Activated CD4-positive, alpha-beta memory T cell treated with anti-CD3 and anti-CD28 coated beads for 36 hours (primary cell): ENCODE measurements at regions not wholly inside any gene's neighbourhood (a gene's known extent, or its start where the extent isn't known, plus 50 kb on each side); places are given as distances from the start of the nearest gene placed in this dataset.

Source experiments
- CTCF ChIA-PET: fragments of 350-600 bp; sonication (Branson Sonifier 250); formaldehyde crosslinking; loops from one replicate; lab custom pipeline; 2021; ENCODE audit warnings: antibody characterized with exemption, inconsistent platforms; lab: Charles Lee
- POLR2A ChIA-PET: fragments of 350-600 bp; sonication (Branson Sonifier 250); formaldehyde crosslinking; loops from one replicate; lab custom pipeline; 2021; ENCODE audit warnings: antibody characterized with exemption; lab: Charles Lee
- DNase-seq: peaks from one replicate; pipeline ENCODE4 v3.0.0-alpha.2; 2020
- H3K27ac Mint-ChIP-seq: one replicate; pipeline ENCODE4 v1.8.0; 2021; ENCODE audit warnings: mixed read lengths
- H3K27me3 Mint-ChIP-seq: one replicate; pipeline ENCODE4 v1.8.0; 2021; ENCODE audit warnings: mixed read lengths
- H3K36me3 Mint-ChIP-seq: one replicate; pipeline ENCODE4 v1.8.0; 2021; ENCODE audit warnings: mixed read lengths
- H3K4me1 Mint-ChIP-seq: one replicate; pipeline ENCODE4 v1.8.0; 2021; ENCODE audit warnings: low read depth, mixed read lengths
- H3K4me3 Mint-ChIP-seq: one replicate; pipeline ENCODE4 v1.8.0; 2021; ENCODE audit warnings: mild to moderate bottlenecking, mixed read lengths
- H3K9me3 Mint-ChIP-seq: one replicate; pipeline ENCODE4 v1.8.0; 2021; ENCODE audit warnings: mixed read lengths
- intact Hi-C: fragments of 100-400 bp; cut with micrococcal nuclease; formaldehyde crosslinking; loops from one replicate; pipeline ENCODE4 v1.15.1; 2023

DNA sequence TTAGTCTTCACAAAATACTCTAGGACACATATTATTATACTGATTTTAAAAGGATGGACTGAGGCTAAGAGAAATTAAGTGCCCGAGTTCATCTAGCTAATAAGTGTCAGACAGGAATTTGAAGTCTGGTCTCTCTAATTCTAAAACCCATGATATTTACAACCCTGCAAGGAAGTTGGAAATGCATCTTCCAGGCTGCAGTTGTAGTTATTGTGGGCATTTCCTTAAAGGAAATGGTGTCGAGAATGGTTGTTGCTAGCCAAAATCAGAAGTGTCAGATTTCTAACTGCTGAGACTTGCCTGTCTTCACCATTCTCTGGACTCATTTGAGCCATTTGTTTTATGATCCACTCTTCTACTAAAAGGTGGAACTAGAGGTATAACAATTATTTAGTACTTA, 82.5 kb downstream of the FAT4 start:
- ChIA-PET CTCF (no interaction called here), POLR2A (no interaction called here)
- Mint-ChIP-seq H3K4me3 (no peak overlapping the region), H3K27ac (no peak overlapping the region), H3K4me1 (no peaks in the 10 kb centered on the region), H3K9me3 (peaks cover 2% of the 10 kb centered on the region), H3K27me3 (no peaks in the 10 kb centered on the region), H3K36me3 (no peaks in the 10 kb centered on the region)
- no peak for DNase-seq
- intact Hi-C loops: no loop called here

GRCh38 chr4:125398263-125399002, 83.7 kb downstream of the FAT4 start:
- CTCF ChIA-PET: interaction anchor here (0.9 kb wide), 1 partner anchor 114 kb away, joined by 3 read pairs; no protein-coding TSS in a partner anchor
- POLR2A ChIA-PET: no interaction called here
- H3K27ac Mint-ChIP-seq: no peak overlapping the region
- no peaks in the 10 kb centered on the region for H3K4me1 Mint-ChIP-seq
- DNase-seq: no peak
- H3K4me3 Mint-ChIP-seq: no peak overlapping the region
- peaks cover 2% of the 10 kb centered on the region for H3K9me3 Mint-ChIP-seq
- no peaks in the 10 kb centered on the region for H3K36me3 Mint-ChIP-seq
- H3K27me3 Mint-ChIP-seq: no peaks in the 10 kb centered on the region
- intact Hi-C loops: no loop called here

DNA sequence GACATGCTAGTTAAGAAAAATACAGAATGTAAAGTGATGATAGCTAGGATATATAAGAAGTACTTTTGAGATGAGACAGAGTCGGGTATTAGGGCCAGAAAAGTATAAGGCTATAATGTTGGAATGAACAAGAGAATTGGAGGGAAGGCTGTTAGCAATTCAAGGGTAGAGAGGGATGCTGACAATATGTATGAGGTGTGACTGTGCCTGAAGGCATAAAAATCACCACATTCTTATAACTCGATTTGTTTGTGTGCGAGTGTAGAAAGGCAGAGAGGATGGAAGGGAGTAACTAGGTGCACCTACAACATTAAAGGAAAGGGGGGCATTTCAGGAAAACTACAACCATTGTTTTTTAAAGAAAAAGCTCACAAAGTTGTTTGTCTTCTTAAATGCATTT, 86.0 kb downstream of the FAT4 start:
- DNase-seq: no peak
- Mint-ChIP-seq H3K4me3 (no peak overlapping the region), H3K36me3 (no peaks in the 10 kb centered on the region), H3K27ac (no peak overlapping the region), H3K27me3 (no peaks in the 10 kb centered on the region), H3K4me1 (no peaks in the 10 kb centered on the region), H3K9me3 (peaks cover 2% of the 10 kb centered on the region)
- ChIA-PET CTCF (no interaction called here), POLR2A (no interaction called here)
- intact Hi-C loops: no loop called here

DNA sequence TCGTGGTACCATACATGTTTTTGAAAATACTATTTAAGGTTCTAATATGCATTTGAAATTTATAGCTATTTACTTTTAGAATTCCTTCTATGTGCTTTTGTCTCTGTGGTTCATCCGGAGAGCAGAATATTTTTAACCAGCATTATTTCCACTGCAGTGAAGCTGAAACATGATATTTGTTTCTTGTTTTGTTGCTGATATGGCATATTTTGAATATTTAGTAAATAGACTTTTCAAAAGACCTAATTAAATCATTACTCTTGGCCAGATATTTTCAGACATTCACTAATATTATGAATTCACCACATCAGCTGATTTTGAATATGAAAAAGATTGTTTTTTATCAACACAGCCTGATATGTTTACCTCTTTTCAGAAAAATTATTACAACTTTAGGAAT, 87.0 kb downstream of the FAT4 start:
- intact Hi-C loops: no loop called here

DNA sequence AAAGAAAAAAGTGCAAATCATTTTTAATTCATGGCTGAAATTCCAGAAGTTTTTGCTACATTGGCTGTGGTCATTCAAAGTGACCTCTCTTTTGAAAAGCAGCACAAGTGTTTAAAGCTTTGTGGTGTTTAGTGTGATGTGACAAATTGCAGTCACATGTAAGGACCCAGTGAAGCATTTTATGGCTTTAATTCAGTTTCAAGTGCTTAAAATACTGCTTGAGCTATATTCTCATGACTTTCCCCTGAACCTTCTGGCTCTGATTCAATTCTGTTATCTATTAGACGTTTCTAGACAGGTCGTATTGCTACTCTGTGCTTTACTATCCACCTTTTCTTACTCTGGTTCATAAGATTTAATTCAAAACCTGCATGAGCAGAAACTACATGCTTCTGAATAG, 105.8 kb downstream of the FAT4 start:
- CTCF ChIA-PET: no interaction called here
- Mint-ChIP-seq H3K27ac (no peak overlapping the region), H3K4me1 (no peaks in the 10 kb centered on the region), H3K4me3 (no peak overlapping the region), H3K27me3 (no peaks in the 10 kb centered on the region), H3K9me3 (peaks cover 7% of the 10 kb centered on the region), H3K36me3 (no peaks in the 10 kb centered on the region)
- no peak for DNase-seq
- intact Hi-C loops: no loop called here
- POLR2A ChIA-PET: no interaction called here

More for the DNA sequence above, 87.0 kb downstream of the FAT4 start:
- no peak overlapping the region for H3K4me3 Mint-ChIP-seq
- CTCF ChIA-PET: no interaction called here
- DNase-seq: no peak
- H3K27me3 Mint-ChIP-seq: no peaks in the 10 kb centered on the region
- no peak overlapping the region for H3K27ac Mint-ChIP-seq
- no peaks in the 10 kb centered on the region for H3K36me3 Mint-ChIP-seq
- POLR2A ChIA-PET: no interaction called here
- H3K4me1 Mint-ChIP-seq: no peaks in the 10 kb centered on the region
- no peaks in the 10 kb centered on the region for H3K9me3 Mint-ChIP-seq

- intact Hi-C loops: no loop called here
- no peaks in the 10 kb centered on the region for H3K4me1 Mint-ChIP-seq
These were observed 106.8 kb downstream of the FAT4 start for GRCh38 chr4:125421547-125421946.

DNA sequence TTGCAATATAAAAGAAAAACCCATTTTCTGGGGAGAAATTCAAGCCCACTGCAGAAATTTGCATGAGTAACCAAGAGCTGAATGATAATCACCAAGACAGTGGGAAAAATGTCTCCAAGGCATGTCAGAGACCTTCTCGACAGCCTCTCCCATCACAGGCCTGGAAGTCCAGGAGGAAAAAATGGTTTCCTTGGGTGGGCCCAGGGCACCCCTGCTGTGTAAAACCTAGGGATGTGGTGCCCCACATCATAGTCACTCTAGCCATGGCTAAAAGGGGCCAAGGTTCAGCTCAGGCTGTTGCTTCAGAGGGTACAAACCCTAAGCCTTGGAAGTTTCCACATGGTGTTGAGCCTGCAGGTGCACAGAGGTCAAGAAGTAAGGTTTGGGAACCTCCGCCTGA, 108.4 kb downstream of the FAT4 start:
- ChIA-PET POLR2A (no interaction called here), CTCF (no interaction called here)
- Mint-ChIP-seq H3K4me3 (no peak overlapping the region), H3K9me3 (peaks cover 7% of the 10 kb centered on the region), H3K36me3 (no peaks in the 10 kb centered on the region), H3K27ac (no peak overlapping the region), H3K4me1 (no peaks in the 10 kb centered on the region), H3K27me3 (no peaks in the 10 kb centered on the region)
- intact Hi-C loops: no loop called here
- DNase-seq: no peak

More at GRCh38 chr4:125421547-125421946, 106.8 kb downstream of the FAT4 start:
- no peaks in the 10 kb centered on the region for H3K27me3 Mint-ChIP-seq
- H3K9me3 Mint-ChIP-seq: peaks cover 7% of the 10 kb centered on the region
- no peak for DNase-seq
- ChIA-PET CTCF (no interaction called here), POLR2A (no interaction called here)
- H3K36me3 Mint-ChIP-seq: no peaks in the 10 kb centered on the region
- H3K4me3 Mint-ChIP-seq: no peak overlapping the region
- H3K27ac Mint-ChIP-seq: no peak overlapping the region

- Mint-ChIP-seq H3K4me3 (no peak overlapping the region), H3K27ac (no peak overlapping the region), H3K4me1 (no peaks in the 10 kb centered on the region), H3K27me3 (no peaks in the 10 kb centered on the region), H3K9me3 (no peaks in the 10 kb centered on the region), H3K36me3 (no peaks in the 10 kb centered on the region)
- ChIA-PET CTCF (no interaction called here), POLR2A (no interaction called here)
- no peak for DNase-seq
- intact Hi-C loops: no loop called here
These were observed 114.1 kb downstream of the FAT4 start for GRCh38 chr4:125428832-125429231.

GRCh38 chr4:125430086-125430485, 115.3 kb downstream of the FAT4 start:
- no peak overlapping the region for H3K27ac Mint-ChIP-seq
- DNase-seq: no peak
- H3K9me3 Mint-ChIP-seq: no peaks in the 10 kb centered on the region
- H3K4me3 Mint-ChIP-seq: no peak overlapping the region
- no peaks in the 10 kb centered on the region for H3K4me1 Mint-ChIP-seq
- intact Hi-C loops: no loop called here
- ChIA-PET CTCF (no interaction called here), POLR2A (no interaction called here)
- no peaks in the 10 kb centered on the region for H3K36me3 Mint-ChIP-seq
- no peaks in the 10 kb centered on the region for H3K27me3 Mint-ChIP-seq

- CTCF ChIA-PET: no interaction called here
- no peak overlapping the region for H3K4me3 Mint-ChIP-seq
- no peaks in the 10 kb centered on the region for H3K27me3 Mint-ChIP-seq
- intact Hi-C loops: no loop called here
- DNase-seq: no peak
- no peaks in the 10 kb centered on the region for H3K9me3 Mint-ChIP-seq
- no peaks in the 10 kb centered on the region for H3K36me3 Mint-ChIP-seq
- H3K27ac Mint-ChIP-seq: no peak overlapping the region
- POLR2A ChIA-PET: no interaction called here
- no peaks in the 10 kb centered on the region for H3K4me1 Mint-ChIP-seq
These were observed 117.3 kb downstream of the FAT4 start for GRCh38 chr4:125432078-125432477.

GRCh38 chr4:125433453-125433852, 118.7 kb downstream of the FAT4 start:
- no peaks in the 10 kb centered on the region for H3K36me3 Mint-ChIP-seq
- POLR2A ChIA-PET: no interaction called here

DNA sequence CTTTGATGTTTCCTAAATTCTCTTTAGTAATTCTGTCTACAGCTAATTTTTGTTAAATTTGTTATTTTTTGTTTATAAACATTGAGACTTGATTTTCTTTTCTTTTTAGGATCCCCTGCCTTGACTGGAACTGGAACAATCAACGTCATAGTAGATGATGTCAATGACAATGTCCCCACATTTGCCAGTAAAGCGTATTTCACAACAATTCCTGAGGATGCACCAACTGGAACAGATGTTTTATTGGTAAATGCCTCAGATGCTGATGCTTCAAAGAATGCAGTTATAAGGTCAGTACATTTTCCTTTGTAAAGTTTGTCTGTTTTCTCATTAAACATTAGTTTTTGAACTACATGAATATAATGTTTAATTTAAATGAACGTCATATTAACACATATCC, 119.4 kb downstream of the FAT4 start:
- Mint-ChIP-seq H3K36me3 (no peaks in the 10 kb centered on the region), H3K4me1 (no peaks in the 10 kb centered on the region), H3K27ac (no peak overlapping the region), H3K27me3 (no peaks in the 10 kb centered on the region), H3K4me3 (no peak overlapping the region), H3K9me3 (no peaks in the 10 kb centered on the region)
- CTCF ChIA-PET: no interaction called here
- POLR2A ChIA-PET: no interaction called here
- intact Hi-C loops: no loop called here
- no peak for DNase-seq

More at GRCh38 chr4:125433453-125433852, 118.7 kb downstream of the FAT4 start:
- no peaks in the 10 kb centered on the region for H3K9me3 Mint-ChIP-seq
- DNase-seq: no peak
- H3K4me3 Mint-ChIP-seq: no peak overlapping the region
- intact Hi-C loops: no loop called here
- H3K4me1 Mint-ChIP-seq: no peaks in the 10 kb centered on the region
- no peaks in the 10 kb centered on the region for H3K27me3 Mint-ChIP-seq
- no peak overlapping the region for H3K27ac Mint-ChIP-seq
- CTCF ChIA-PET: no interaction called here

DNA sequence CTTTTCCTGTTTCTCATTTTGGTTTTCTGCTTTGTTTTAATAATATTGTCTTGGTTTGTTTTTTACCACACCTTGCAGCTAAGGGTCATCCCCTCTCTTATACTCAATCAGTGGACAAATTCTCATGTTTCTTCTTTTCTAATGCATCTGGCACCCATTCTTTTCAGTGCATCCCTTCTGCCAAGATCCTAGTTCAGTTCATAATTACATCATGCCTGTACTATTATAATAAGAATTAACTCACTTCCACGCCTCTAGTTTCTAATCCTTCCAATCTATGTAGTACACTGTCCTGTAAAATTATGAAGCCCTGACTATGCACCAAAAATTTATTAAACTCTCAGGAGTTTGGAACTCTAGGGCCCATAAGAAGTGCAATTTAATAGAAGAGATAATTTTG, 126.1 kb downstream of the FAT4 start:
- CTCF ChIA-PET: no interaction called here
- H3K36me3 Mint-ChIP-seq: no peaks in the 10 kb centered on the region
- no peaks in the 10 kb centered on the region for H3K27me3 Mint-ChIP-seq
- intact Hi-C loops: no loop called here
- no peaks in the 10 kb centered on the region for H3K9me3 Mint-ChIP-seq
- H3K4me3 Mint-ChIP-seq: no peak overlapping the region
- no peak overlapping the region for H3K27ac Mint-ChIP-seq
- no peaks in the 10 kb centered on the region for H3K4me1 Mint-ChIP-seq
- DNase-seq: no peak
- POLR2A ChIA-PET: no interaction called here
